WTC11 (cell line): ENCODE measurements at regions not wholly inside any gene's neighbourhood (a gene's known extent, or its start where the extent isn't known, plus 50 kb on each side); places are given as distances from the start of the nearest gene placed in this dataset.

Experiments used
- ATAC-seq: fragments of 200-7000 bp; cut with Tn5 transposase; 2 replicates; pipeline ENCODE4 v1.10.0; 2021; ENCODE audit warnings: mild to moderate bottlenecking, moderate library complexity
- CTCF ChIA-PET: fragments of 300-600 bp; sonication (Branson Sonifier 250); formaldehyde crosslinking; loops from one replicate; lab custom pipeline; 2021; ENCODE audit warnings: antibody characterized with exemption; lab: Charles Lee
- POLR2A ChIA-PET: fragments of 350-600 bp; sonication (Branson Sonifier 250); formaldehyde crosslinking; loops from one replicate; lab custom pipeline; 2021; ENCODE audit warnings: antibody characterized with exemption; lab: Charles Lee
- DNase-seq: peaks from one replicate; pipeline ENCODE4 v3.0.0; 2021; ENCODE audit warnings: low spot score
- H3K27ac Mint-ChIP-seq: 2 replicates; pipeline ENCODE4 v1.8.0; 2021; ENCODE audit warnings: mixed read lengths
- H3K27me3 Mint-ChIP-seq: 2 replicates; pipeline ENCODE4 v1.8.0; 2021; ENCODE audit warnings: low read depth, mild to moderate bottlenecking, moderate library complexity, mixed read lengths
- H3K36me3 Mint-ChIP-seq: 2 replicates; pipeline ENCODE4 v1.8.0; 2021; ENCODE audit warnings: mixed read lengths
- H3K4me1 Mint-ChIP-seq: 2 replicates; pipeline ENCODE4 v1.8.0; 2022; ENCODE audit warnings: mixed read lengths
- H3K4me3 Mint-ChIP-seq: 2 replicates; pipeline ENCODE4 v1.8.0; 2021; ENCODE audit warnings: mild to moderate bottlenecking, moderate library complexity, mixed read lengths
- H3K9me3 Mint-ChIP-seq: 2 replicates; pipeline ENCODE4 v1.8.0; 2021; ENCODE audit warnings: mixed read lengths
- ELF4 ChIP-seq: sonication (generic); formaldehyde crosslinking; IDR thresholded peaks from 2 replicates; pipeline ENCODE4 v1.8.1; 2022; ENCODE audit warnings: low read depth, mild to moderate bottlenecking, moderate library complexity, missing genetic modification reagents
- FOXJ3 ChIP-seq: sonication (generic); formaldehyde crosslinking; IDR thresholded peaks from 2 replicates; pipeline ENCODE4 v1.9.0; 2021; ENCODE audit warnings: missing genetic modification reagents, mild to moderate bottlenecking, borderline replicate concordance
- FOXK1 ChIP-seq: sonication (generic); formaldehyde crosslinking; IDR thresholded peaks from 2 replicates; pipeline ENCODE4 v1.8.0; 2022; ENCODE audit warnings: mild to moderate bottlenecking, moderate library complexity, missing genetic modification reagents
- FOXP1 ChIP-seq: sonication (generic); formaldehyde crosslinking; IDR thresholded peaks from 2 replicates; pipeline ENCODE4 v1.8.0; 2022; ENCODE audit warnings: missing genetic modification reagents, mild to moderate bottlenecking, moderate library complexity, borderline replicate concordance
- GTF2I ChIP-seq: fragments of 250-450 bp; sonication (Bioruptor Pico); conservative IDR thresholded peaks from 2 replicates; pipeline ENCODE4 v1.4.0; 2021; ENCODE audit warnings: mild to moderate bottlenecking
- KAT7 ChIP-seq: sonication (generic); formaldehyde crosslinking; IDR thresholded peaks from 2 replicates; pipeline ENCODE4 v1.8.1; 2023; ENCODE audit warnings: missing genetic modification reagents, mild to moderate bottlenecking, borderline replicate concordance
- NFYB ChIP-seq: sonication (generic); formaldehyde crosslinking; conservative IDR thresholded peaks from 2 replicates; pipeline ENCODE4 v1.8.0; 2022; ENCODE audit warnings: low read depth, missing genetic modification reagents
- PREB ChIP-seq: sonication (generic); formaldehyde crosslinking; IDR thresholded peaks from 2 replicates; pipeline ENCODE4 v1.8.1; 2022; ENCODE audit warnings: mild to moderate bottlenecking, missing genetic modification reagents, moderate library complexity, borderline replicate concordance
- PRRX2 ChIP-seq: fragments of 250-450 bp; sonication (Bioruptor Pico); IDR thresholded peaks from 2 replicates; pipeline ENCODE4 v1.8.0; 2021; ENCODE audit warnings: mild to moderate bottlenecking
- SMAD3 ChIP-seq: sonication (generic); formaldehyde crosslinking; IDR thresholded peaks from 2 replicates; pipeline ENCODE4 v1.8.0; 2022; ENCODE audit warnings: missing genetic modification reagents, mild to moderate bottlenecking, borderline replicate concordance
- SP1 ChIP-seq: sonication (generic); formaldehyde crosslinking; conservative IDR thresholded peaks from 2 replicates; pipeline ENCODE4 v1.8.1; 2022; ENCODE audit warnings: missing genetic modification reagents
- STAT6 ChIP-seq: sonication (generic); formaldehyde crosslinking; conservative IDR thresholded peaks from 2 replicates; pipeline ENCODE4 v1.8.1; 2023; ENCODE audit warnings: mild to moderate bottlenecking, low read depth, missing genetic modification reagents, moderate library complexity
- TEAD1 ChIP-seq: sonication (generic); formaldehyde crosslinking; IDR thresholded peaks from 2 replicates; pipeline ENCODE4 v1.8.0; 2022; ENCODE audit warnings: mild to moderate bottlenecking, missing genetic modification reagents
- USF1 ChIP-seq: sonication (generic); formaldehyde crosslinking; IDR thresholded peaks from 2 replicates; pipeline ENCODE4 v1.8.0; 2022; ENCODE audit warnings: mild to moderate bottlenecking, missing genetic modification reagents
- USF2 ChIP-seq: sonication (generic); formaldehyde crosslinking; IDR thresholded peaks from 2 replicates; pipeline ENCODE4 v1.8.1; 2023; ENCODE audit warnings: mild to moderate bottlenecking, missing genetic modification reagents, moderate library complexity
- ZNF121 ChIP-seq: sonication (generic); formaldehyde crosslinking; IDR thresholded peaks from 2 replicates; pipeline ENCODE4 v1.8.0; 2023; ENCODE audit warnings: missing genetic modification reagents
- ZNF219 ChIP-seq: sonication (generic); formaldehyde crosslinking; IDR thresholded peaks from 2 replicates; pipeline ENCODE4 v1.8.0; 2023; ENCODE audit warnings: missing genetic modification reagents, mild to moderate bottlenecking, borderline replicate concordance
- ZNF416 ChIP-seq: fragments of 250-450 bp; sonication (Bioruptor Pico); IDR thresholded peaks from 2 replicates; pipeline ENCODE4 v1.9.0; 2021; ENCODE audit warnings: mild to moderate bottlenecking, inconsistent platforms
- ZNF512 ChIP-seq: sonication (generic); formaldehyde crosslinking; IDR thresholded peaks from 2 replicates; pipeline ENCODE4 v1.8.1; 2022; ENCODE audit warnings: missing genetic modification reagents, borderline replicate concordance
- ZNF532 ChIP-seq: fragments of 250-450 bp; sonication (Bioruptor Pico); IDR thresholded peaks from 2 replicates; pipeline ENCODE4 v1.9.0; 2021; ENCODE audit warnings: mild to moderate bottlenecking, borderline replicate concordance

GRCh38 chr4:66182636-66183035 is 512.3 kb upstream of the EPHA5 start:
- ChIA-PET CTCF (no interaction called here), POLR2A (no interaction called here)
- no peak overlapping the region for H3K4me3 Mint-ChIP-seq
- DNase-seq (no peak), ATAC-seq (no peak)
- peaks cover 4% of the 10 kb centered on the region for H3K4me1 Mint-ChIP-seq
- peaks cover 12% of the 10 kb centered on the region for H3K9me3 Mint-ChIP-seq
- H3K36me3 Mint-ChIP-seq: no peaks in the 10 kb centered on the region
- TF ChIP-seq USF2: no peak
- no peak for TF ChIP-seq STAT6
- TF ChIP-seq USF1: no peak
- no peak for TF ChIP-seq SMAD3
- TF ChIP-seq NFYB: no peak
- TF ChIP-seq TEAD1 (CRISPR knock-in tag): no peak
- TF ChIP-seq ZNF121 (CRISPR knock-in tag): no peak
- TF ChIP-seq ZNF416 (CRISPR knock-in tag): no peak
- TF ChIP-seq KAT7 (CRISPR knock-in tag): no peak
- no peak for TF ChIP-seq FOXK1 (CRISPR knock-in tag)
- TF ChIP-seq GTF2I: no peak
- TF ChIP-seq ZNF219 (CRISPR knock-in tag): no peak
- H3K27me3 Mint-ChIP-seq: no peaks in the 10 kb centered on the region
- H3K27ac Mint-ChIP-seq: no peak overlapping the region

GRCh38 chr4:66178906-66179305 is 508.6 kb upstream of the EPHA5 start:
- H3K27ac Mint-ChIP-seq: no peak overlapping the region
- TF ChIP-seq FOXP1 (CRISPR knock-in tag) (no peak), ZNF512 (no peak), PRRX2 (CRISPR knock-in tag) (no peak), FOXJ3 (no peak), ZNF532 (CRISPR knock-in tag) (no peak), PREB (CRISPR knock-in tag) (no peak), SP1 (CRISPR knock-in tag) (no peak), ELF4 (CRISPR knock-in tag) (no peak)
- ChIA-PET CTCF (no interaction called here), POLR2A (no interaction called here)
- no peak overlapping the region for H3K4me3 Mint-ChIP-seq
- H3K4me1 Mint-ChIP-seq: peaks cover 4% of the 10 kb centered on the region
- no peak for DNase-seq
- peaks cover 19% of the 10 kb centered on the region for H3K9me3 Mint-ChIP-seq
- no peaks in the 10 kb centered on the region for H3K36me3 Mint-ChIP-seq
- ATAC-seq: peak; percentile 67; the same call in 1 of the 2 replicates
- H3K27me3 Mint-ChIP-seq: no peaks in the 10 kb centered on the region
